ENCODE measurements at regions not wholly inside any gene's neighbourhood (a gene's known extent, or its start where the extent isn't known, plus 50 kb on each side); places are given as distances from the start of the nearest gene placed in this dataset.

GRCh38 chr9:8011974-8012373, 212.4 kb upstream of the DMAC1 start:
- Mint-ChIP-seq H3K4me3 (no peak overlapping the region), H3K27ac (no peak overlapping the region), H3K4me1 (no peaks in the 10 kb centered on the region), H3K36me3 (ENCODE audit: low read depth) (no peaks in the 10 kb centered on the region), H3K9me3 (no peaks in the 10 kb centered on the region), H3K27me3 (no peaks in the 10 kb centered on the region)
- TF ChIP-seq CTCF (IDR thresholded peaks at IDR 0.05) = no peak
- no peak for ATAC-seq (ENCODE audit: low read depth)
- POLR2A ChIA-PET = no interaction called here
- no peak for DNase-seq
- intact Hi-C loops (cut with micrococcal nuclease) = no loop called here
- CTCF ChIA-PET = no interaction called here

- intact Hi-C loops (cut with micrococcal nuclease) = no loop called here
- no peak overlapping the region for H3K4me3 Mint-ChIP-seq
- ChIA-PET POLR2A (no interaction called here), CTCF (no interaction called here)
- ATAC-seq (ENCODE audit: low read depth) (no peak), DNase-seq (no peak)
- no peaks in the 10 kb centered on the region for H3K27me3 Mint-ChIP-seq
- no peak overlapping the region for H3K27ac Mint-ChIP-seq
- no peak for TF ChIP-seq CTCF (IDR thresholded peaks at IDR 0.05)
- H3K36me3 Mint-ChIP-seq (ENCODE audit: low read depth) = no peaks in the 10 kb centered on the region
- no peaks in the 10 kb centered on the region for H3K9me3 Mint-ChIP-seq
- peaks cover 7% of the 10 kb centered on the region for H3K4me1 Mint-ChIP-seq
Observed at GRCh38 chr9:7996558-7996957, 197.0 kb upstream of the DMAC1 start.

- ATAC-seq (ENCODE audit: low read depth) = no peak
Observed at GRCh38 chr9:7988644-7989280, 189.2 kb upstream of the DMAC1 start.

GRCh38 chr9:7984692-7985091, 185.1 kb upstream of the DMAC1 start:
- no peak for DNase-seq
- peaks cover 37% of the 10 kb centered on the region for H3K4me1 Mint-ChIP-seq
- no peak overlapping the region for H3K27ac Mint-ChIP-seq
- no peak overlapping the region for H3K4me3 Mint-ChIP-seq
- POLR2A ChIA-PET = no interaction called here
- no peaks in the 10 kb centered on the region for H3K27me3 Mint-ChIP-seq
- TF ChIP-seq CTCF (IDR thresholded peaks at IDR 0.05) = no peak
- intact Hi-C loops (cut with micrococcal nuclease) = loop anchor here (1.0 kb wide), 1 partner anchor 8 kb away; no protein-coding TSS in a partner anchor
- no peak for ATAC-seq (ENCODE audit: low read depth)
- H3K36me3 Mint-ChIP-seq (ENCODE audit: low read depth) = no peaks in the 10 kb centered on the region
- CTCF ChIA-PET = no interaction called here
- no peaks in the 10 kb centered on the region for H3K9me3 Mint-ChIP-seq

More at GRCh38 chr9:7988644-7989280, 189.2 kb upstream of the DMAC1 start:
- no peak for TF ChIP-seq CTCF (IDR thresholded peaks at IDR 0.05)
- no peak for DNase-seq
- no peaks in the 10 kb centered on the region for H3K27me3 Mint-ChIP-seq
- H3K4me1 Mint-ChIP-seq = peaks cover 5% of the 10 kb centered on the region
- H3K9me3 Mint-ChIP-seq = no peaks in the 10 kb centered on the region
- H3K27ac Mint-ChIP-seq = no peak overlapping the region
- ChIA-PET CTCF (no interaction called here), POLR2A (no interaction called here)
- intact Hi-C loops (cut with micrococcal nuclease) = no loop called here
- no peak overlapping the region for H3K4me3 Mint-ChIP-seq
- no peaks in the 10 kb centered on the region for H3K36me3 Mint-ChIP-seq (ENCODE audit: low read depth)

- TF ChIP-seq CTCF (IDR thresholded peaks at IDR 0.05) = no peak
- Mint-ChIP-seq H3K4me3 (no peak overlapping the region), H3K27me3 (no peaks in the 10 kb centered on the region), H3K36me3 (ENCODE audit: low read depth) (no peaks in the 10 kb centered on the region), H3K9me3 (no peaks in the 10 kb centered on the region), H3K4me1 (peaks cover 39% of the 10 kb centered on the region), H3K27ac (no peak overlapping the region)
- DNase-seq = no peak
- intact Hi-C loops (cut with micrococcal nuclease) = loop anchor here (1.0 kb wide), 1 partner anchor 8 kb away; no protein-coding TSS in a partner anchor
- no peak for ATAC-seq (ENCODE audit: low read depth)
- POLR2A ChIA-PET = no interaction called here
- CTCF ChIA-PET = no interaction called here
Observed at GRCh38 chr9:7984203-7984602, 184.6 kb upstream of the DMAC1 start.
